ENCODE measurements at regions not wholly inside any gene's neighbourhood (a gene's known extent, or its start where the extent isn't known, plus 50 kb on each side); places are given as distances from the start of the nearest gene placed in this dataset.

DNA sequence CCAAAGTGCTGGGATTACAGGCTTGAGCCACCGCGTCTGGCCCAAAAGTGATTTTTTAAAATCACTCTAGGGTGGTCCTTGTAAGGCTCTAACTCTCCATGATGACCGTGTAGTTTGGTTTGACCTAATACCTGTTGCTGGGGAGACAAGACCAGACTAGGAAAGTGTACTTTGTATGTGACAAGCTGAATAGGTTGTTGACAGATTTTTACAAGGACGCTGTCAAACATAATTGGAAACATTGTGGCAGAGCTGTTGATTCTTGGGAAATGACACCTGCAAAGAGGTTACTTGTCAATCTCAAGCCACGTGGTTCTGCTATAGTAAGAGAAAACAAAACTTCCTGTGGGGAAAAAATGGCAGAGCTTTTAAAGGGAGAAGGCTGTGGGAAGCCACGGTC is 802.4 kb upstream of the HS3ST1 start:
- TF ChIP-seq, protein P1, sequence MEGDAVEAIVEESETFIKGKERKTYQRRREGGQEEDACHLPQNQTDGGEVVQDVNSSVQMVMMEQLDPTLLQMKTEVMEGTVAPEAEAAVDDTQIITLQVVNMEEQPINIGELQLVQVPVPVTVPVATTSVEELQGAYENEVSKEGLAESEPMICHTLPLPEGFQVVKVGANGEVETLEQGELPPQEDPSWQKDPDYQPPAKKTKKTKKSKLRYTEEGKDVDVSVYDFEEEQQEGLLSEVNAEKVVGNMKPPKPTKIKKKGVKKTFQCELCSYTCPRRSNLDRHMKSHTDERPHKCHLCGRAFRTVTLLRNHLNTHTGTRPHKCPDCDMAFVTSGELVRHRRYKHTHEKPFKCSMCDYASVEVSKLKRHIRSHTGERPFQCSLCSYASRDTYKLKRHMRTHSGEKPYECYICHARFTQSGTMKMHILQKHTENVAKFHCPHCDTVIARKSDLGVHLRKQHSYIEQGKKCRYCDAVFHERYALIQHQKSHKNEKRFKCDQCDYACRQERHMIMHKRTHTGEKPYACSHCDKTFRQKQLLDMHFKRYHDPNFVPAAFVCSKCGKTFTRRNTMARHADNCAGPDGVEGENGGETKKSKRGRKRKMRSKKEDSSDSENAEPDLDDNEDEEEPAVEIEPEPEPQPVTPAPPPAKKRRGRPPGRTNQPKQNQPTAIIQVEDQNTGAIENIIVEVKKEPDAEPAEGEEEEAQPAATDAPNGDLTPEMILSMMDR (IDR thresholded peaks at IDR 0.05): no peak
- H3K27ac ChIP-seq: peak overlapping the region in 1 of 10 donors; percentile 20
- ATAC-seq: peak in 6 of 8 donors; percentile 30 to 94 (median 84)

GRCh38 chr4:12221031-12221430 is 792.3 kb upstream of the HS3ST1 start:
- intact Hi-C loops (cut with DNase I): no loop called here
- no peak overlapping the region for H3K4me3 ChIP-seq
- H3K4me1 ChIP-seq: no peaks in the 10 kb centered on the region
- no peaks in the 10 kb centered on the region for H3K9me3 ChIP-seq
- ATAC-seq: no peak
- DNase-seq: no peak
- no peak overlapping the region for H3K27ac ChIP-seq
- 80 to 84% methylated on average over 2 of the region's 2 CpGs for WGBS, 2 donors
- no peaks in the 10 kb centered on the region for H3K27me3 ChIP-seq
- H3K36me3 ChIP-seq: no peaks in the 10 kb centered on the region
- TF ChIP-seq, protein P1 (IDR thresholded peaks at IDR 0.05): no peak

More for the DNA sequence above, 802.4 kb upstream of the HS3ST1 start:
- intact Hi-C loops (cut with DNase I): loop anchor here in 1 of 10 donors (1.0 to 5.0 kb wide), 2 partner anchors 161 to 258 kb away; no protein-coding TSS in a partner anchor
- H3K36me3 ChIP-seq: no peaks in the 10 kb centered on the region
- H3K9me3 ChIP-seq: no peaks in the 10 kb centered on the region
- no peaks in the 10 kb centered on the region for H3K27me3 ChIP-seq
- H3K4me3 ChIP-seq: no peak overlapping the region
- DNase-seq: no peak
- no peaks in the 10 kb centered on the region for H3K4me1 ChIP-seq
- 41 to 51% methylated on average over 6 of the region's 6 CpGs for WGBS, 2 donors

- TF ChIP-seq, protein P1 (IDR thresholded peaks at IDR 0.05): no peak
- Histone ChIP-seq H3K36me3 (no peaks in the 10 kb centered on the region), H3K27me3 (no peaks in the 10 kb centered on the region), H3K4me1 (no peaks in the 10 kb centered on the region), H3K9me3 (no peaks in the 10 kb centered on the region), H3K4me3 (no peak overlapping the region), H3K27ac (no peak overlapping the region)
- WGBS, 2 donors: 73 to 76% methylated on average over 7 of the region's 7 CpGs
- intact Hi-C loops (cut with DNase I): no loop called here
- ATAC-seq: no peak
- no peak for DNase-seq
Observed at GRCh38 chr4:12211636-12212035, 782.9 kb upstream of the HS3ST1 start.

DNA sequence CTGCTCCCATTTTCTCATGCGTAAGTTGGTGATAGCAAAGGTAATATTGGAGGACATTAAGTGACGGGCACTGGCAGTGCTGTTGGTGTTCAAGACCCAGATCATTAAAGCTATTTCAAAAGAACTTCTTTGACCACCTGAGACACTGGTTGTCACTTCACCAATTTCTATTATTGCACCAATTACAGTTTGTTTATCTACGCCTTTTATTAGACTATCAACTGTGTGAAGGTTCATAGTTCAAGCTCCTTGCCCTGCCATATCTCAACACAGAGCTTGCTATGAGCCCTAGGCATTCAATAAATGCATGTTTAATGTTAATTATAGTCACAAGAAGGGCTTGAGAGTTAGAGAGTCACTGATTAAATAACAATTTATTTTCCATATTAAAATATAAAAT is 778.7 kb upstream of the HS3ST1 start:
- TF ChIP-seq, protein P1 (IDR thresholded peaks at IDR 0.05): no peak

More for the DNA sequence above, 778.7 kb upstream of the HS3ST1 start:
- H3K4me3 ChIP-seq: no peak overlapping the region
- H3K27me3 ChIP-seq: no peaks in the 10 kb centered on the region
- H3K9me3 ChIP-seq: no peaks in the 10 kb centered on the region
- ATAC-seq (no peak), DNase-seq (no peak)
- H3K36me3 ChIP-seq: no peaks in the 10 kb centered on the region
- H3K4me1 ChIP-seq: no peaks in the 10 kb centered on the region
- 75 to 93% methylated on average over 3 of the region's 3 CpGs for WGBS, 2 donors
- intact Hi-C loops (cut with DNase I): no loop called here
- no peak overlapping the region for H3K27ac ChIP-seq
